Eye (tissue), 1 donor: ENCODE measurements at regions not wholly inside any gene's neighbourhood (a gene's known extent, or its start where the extent isn't known, plus 50 kb on each side); places are given as distances from the start of the nearest gene placed in this dataset.
"Not testable (repeated sequence)": the region's sequence is repeated elsewhere in the genome, so short reads cannot be mapped to it uniquely, and the experiment has no call there.

Experiments used
- DNase-seq: peaks from one replicate; pipeline ENCODE4 v3.0.0-alpha.2; 2015

GRCh38 chr1:817071-817599 is 106.6 kb upstream of the SAMD11 start:
- DNase-seq = not testable (repeated sequence)

- not testable (repeated sequence) for DNase-seq
Measured at GRCh38 chr1:817658-818617, 105.8 kb upstream of the SAMD11 start.

- DNase-seq = no peak
Measured at GRCh38 chr1:818618-819291, 105.0 kb upstream of the SAMD11 start.

GRCh38 chr1:820962-821361 is 102.8 kb upstream of the SAMD11 start:
- DNase-seq = no peak

GRCh38 chr1:826808-827207 is 96.9 kb upstream of the SAMD11 start:
- DNase-seq = peak; percentile 46

GRCh38 chr1:827211-828063 is 96.3 kb upstream of the SAMD11 start:
- peak; percentile 96 for DNase-seq

GRCh38 chr1:829324-829723 is 94.4 kb upstream of the SAMD11 start:
- not testable (repeated sequence) for DNase-seq

- DNase-seq = not testable (repeated sequence)
Measured at GRCh38 chr1:829932-830331, 93.8 kb upstream of the SAMD11 start.

GRCh38 chr1:830750-831149 is 93.0 kb upstream of the SAMD11 start:
- not testable (repeated sequence) for DNase-seq

- DNase-seq = no peak
Measured at GRCh38 chr1:831522-831921, 92.2 kb upstream of the SAMD11 start.

- no peak for DNase-seq
Measured at GRCh38 chr1:832136-832535, 91.6 kb upstream of the SAMD11 start.

- DNase-seq = not testable (repeated sequence)
Measured at GRCh38 chr1:833226-833625, 90.5 kb upstream of the SAMD11 start.

- not testable (repeated sequence) for DNase-seq
Measured at GRCh38 chr1:835509-835908, 88.2 kb upstream of the SAMD11 start.

GRCh38 chr1:837601-838000 is 86.1 kb upstream of the SAMD11 start:
- DNase-seq = not testable (repeated sequence)

GRCh38 chr1:838291-838690 is 85.4 kb upstream of the SAMD11 start:
- not testable (repeated sequence) for DNase-seq

GRCh38 chr1:840592-840991 is 83.1 kb upstream of the SAMD11 start:
- DNase-seq = not testable (repeated sequence)

GRCh38 chr1:841671-842425 is 81.9 kb upstream of the SAMD11 start:
- DNase-seq = not testable (repeated sequence)

- DNase-seq = not testable (repeated sequence)
Measured at GRCh38 chr1:842799-843198, 80.9 kb upstream of the SAMD11 start.

GRCh38 chr1:843946-844345 is 79.8 kb upstream of the SAMD11 start:
- not testable (repeated sequence) for DNase-seq

- no peak for DNase-seq
Measured at GRCh38 chr1:844472-845026, 79.2 kb upstream of the SAMD11 start.

GRCh38 chr1:845641-846040 is 78.1 kb upstream of the SAMD11 start:
- not testable (repeated sequence) for DNase-seq
